Ureter (tissue), 1 donor: ENCODE measurements at regions not wholly inside any gene's neighbourhood (a gene's known extent, or its start where the extent isn't known, plus 50 kb on each side); places are given as distances from the start of the nearest gene placed in this dataset.
"Not testable (repeated sequence)": the region's sequence is repeated elsewhere in the genome, so short reads cannot be mapped to it uniquely, and the experiment has no call there.

Experiments
- DNase-seq: peaks from one replicate; pipeline ENCODE4 v3.0.0-alpha.2; 2020; ENCODE audit warnings: low spot score
- donor health status: DM: yes; HTN: yes; CAD: no.

DNA sequence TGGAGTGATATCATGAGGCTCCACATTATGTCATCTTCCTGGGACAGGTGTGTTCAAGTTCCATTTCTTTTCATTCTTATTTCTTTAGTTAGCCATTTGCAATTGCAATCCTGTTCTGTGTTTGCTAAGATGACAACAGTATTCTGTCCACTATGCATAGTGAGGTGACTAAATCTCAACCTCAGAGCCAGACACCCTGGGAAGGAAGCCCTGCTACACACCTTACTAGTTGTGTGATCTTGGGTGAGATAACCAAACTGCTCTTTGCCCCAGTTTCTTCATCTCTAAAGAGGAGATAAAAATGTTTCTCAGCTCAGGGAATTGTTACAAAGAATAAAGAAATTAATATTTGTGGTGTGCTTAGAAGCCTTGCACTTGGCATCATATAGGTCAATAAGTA lies 215.1 kb upstream of the RPS23 start:
- DNase-seq: no peak

DNA sequence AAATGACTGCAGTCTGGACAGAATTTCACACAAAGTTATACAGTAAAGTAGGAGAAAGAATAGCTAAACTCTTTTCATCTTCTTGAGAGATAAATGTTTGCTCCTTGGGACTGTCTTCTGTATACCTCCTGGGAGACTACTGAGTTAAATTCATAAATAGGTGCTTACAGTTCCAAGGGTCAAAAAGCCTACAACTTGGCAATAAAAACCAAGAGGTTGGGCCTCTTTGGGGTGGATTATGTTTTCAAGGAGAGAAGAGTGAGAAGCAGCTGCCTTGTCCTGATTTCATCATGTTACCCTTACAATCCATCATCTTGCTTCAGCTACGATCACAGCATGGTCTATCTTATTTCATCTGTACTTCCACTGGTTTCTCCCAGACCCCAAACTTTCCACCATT lies 213.2 kb upstream of the RPS23 start:
- DNase-seq: no peak

GRCh38 chr5:82489683-82490082 lies 211.5 kb upstream of the RPS23 start:
- no peak for DNase-seq

- no peak for DNase-seq
These were observed 209.0 kb upstream of the RPS23 start for GRCh38 chr5:82487131-82487530.

- no peak for DNase-seq
These were observed 202.2 kb upstream of the RPS23 start for GRCh38 chr5:82480331-82480730.

- DNase-seq: no peak
These were observed 198.0 kb upstream of the RPS23 start for GRCh38 chr5:82476155-82476554.

GRCh38 chr5:82473262-82473661 lies 195.1 kb upstream of the RPS23 start:
- no peak for DNase-seq

- DNase-seq: no peak
These were observed 192.2 kb upstream of the RPS23 start for GRCh38 chr5:82470185-82470994.

DNA sequence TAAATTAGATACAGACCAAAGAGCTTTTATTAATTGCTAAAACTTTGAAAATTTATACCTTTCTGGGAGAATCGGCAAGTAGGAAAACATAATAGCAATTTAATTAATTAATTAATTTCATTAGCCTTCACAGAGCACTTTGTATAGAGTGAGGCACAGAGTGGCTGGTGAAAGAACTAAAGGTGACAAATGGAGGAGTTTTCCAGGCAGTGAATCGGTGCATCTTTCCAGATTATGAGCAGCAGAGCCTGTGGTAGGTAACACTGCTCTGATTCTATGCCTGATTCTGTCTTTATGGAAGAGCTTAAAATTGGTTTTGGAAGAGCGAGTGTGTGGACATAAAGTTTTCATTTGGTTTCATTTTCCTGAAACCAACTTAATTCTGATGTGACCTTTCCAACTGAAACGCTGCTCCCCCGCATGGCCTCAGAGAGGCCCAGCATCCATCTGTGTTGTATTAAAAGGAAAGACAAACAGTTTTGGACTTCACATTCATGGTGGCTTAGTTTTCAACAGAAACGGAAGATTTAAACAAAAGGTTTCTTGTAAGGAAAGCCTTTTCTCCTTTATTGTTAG lies 188.9 kb upstream of the RPS23 start:
- no peak for DNase-seq

GRCh38 chr5:82465235-82465634 lies 187.1 kb upstream of the RPS23 start:
- no peak for DNase-seq

DNA sequence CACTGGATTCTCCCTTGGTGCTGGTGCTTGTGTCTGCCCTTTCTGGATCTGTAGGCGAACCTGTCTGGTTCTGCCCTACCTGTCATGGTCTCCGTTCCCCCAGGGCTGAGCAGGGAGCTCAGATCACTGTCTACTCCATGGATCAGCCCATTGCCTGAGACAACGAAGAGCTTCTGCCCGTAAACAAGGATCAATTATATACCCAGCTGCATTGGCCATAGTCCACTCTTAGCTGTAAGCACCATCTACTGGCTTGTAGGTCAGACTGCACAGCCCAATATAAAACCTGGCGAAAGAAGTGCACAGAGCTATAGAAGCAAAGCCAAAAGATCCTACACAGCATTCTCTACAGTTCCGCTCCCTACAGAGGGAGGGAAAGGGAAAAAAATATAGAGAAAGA lies 181.5 kb upstream of the RPS23 start:
- DNase-seq: no peak

- not testable (repeated sequence) for DNase-seq
These were observed 177.2 kb upstream of the RPS23 start for GRCh38 chr5:82455317-82455716.

DNA sequence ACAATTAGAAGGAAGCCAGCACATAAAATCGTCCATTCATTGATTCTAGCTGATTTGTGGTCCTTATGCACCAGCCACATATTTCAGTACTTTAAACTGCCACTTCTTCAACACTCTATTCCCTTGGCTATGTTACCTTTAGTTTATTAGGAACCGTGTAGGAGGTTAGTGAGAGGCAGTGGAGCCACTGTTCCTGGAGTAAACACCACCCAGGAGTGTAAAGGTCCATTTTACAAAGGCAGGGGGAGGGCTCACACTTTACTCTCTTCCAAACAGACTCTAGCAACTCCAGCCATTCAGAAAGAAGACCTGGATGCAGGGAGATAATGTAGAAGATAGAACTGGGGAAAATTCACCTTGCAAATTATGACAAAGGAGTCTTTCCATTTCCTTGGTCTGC lies 170.2 kb upstream of the RPS23 start:
- no peak for DNase-seq

- no peak for DNase-seq
These were observed 169.8 kb upstream of the RPS23 start for GRCh38 chr5:82447913-82448312.

GRCh38 chr5:82446809-82447208 lies 168.7 kb upstream of the RPS23 start:
- no peak for DNase-seq

GRCh38 chr5:82445726-82446335 lies 167.7 kb upstream of the RPS23 start:
- DNase-seq: no peak

DNA sequence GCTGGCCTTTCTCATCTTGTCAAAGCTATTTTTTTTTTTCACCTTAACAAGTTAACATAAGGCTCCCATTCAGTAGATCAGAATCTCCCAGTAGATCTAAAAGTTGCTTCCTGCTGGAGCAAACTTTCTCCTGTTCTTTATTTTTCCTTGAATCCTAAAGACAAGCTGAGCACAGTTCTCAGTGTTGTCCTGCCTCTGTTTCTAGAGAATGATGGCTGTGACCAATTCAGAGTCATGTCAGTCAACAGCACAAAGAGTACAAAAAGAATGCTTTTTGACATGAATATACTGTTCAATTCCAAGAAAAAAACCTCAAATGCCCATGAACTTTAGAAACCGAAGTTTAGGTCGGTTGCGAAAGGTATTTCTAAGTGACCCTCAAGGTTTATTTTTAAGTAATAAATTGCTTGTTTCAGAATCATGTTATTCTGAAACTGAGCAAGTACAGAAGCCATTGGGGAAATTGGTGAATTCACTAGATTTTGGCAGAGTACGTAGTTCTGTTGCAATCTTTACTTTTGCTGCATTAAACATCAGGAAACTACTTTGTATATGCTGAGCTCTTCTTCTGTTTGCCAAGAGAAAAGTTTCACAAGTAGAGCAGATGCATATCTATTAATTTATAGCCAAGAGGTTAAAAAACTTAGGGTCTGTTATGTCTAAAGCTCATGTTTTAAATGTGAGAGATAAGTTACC lies 161.7 kb upstream of the RPS23 start:
- no peak for DNase-seq

DNA sequence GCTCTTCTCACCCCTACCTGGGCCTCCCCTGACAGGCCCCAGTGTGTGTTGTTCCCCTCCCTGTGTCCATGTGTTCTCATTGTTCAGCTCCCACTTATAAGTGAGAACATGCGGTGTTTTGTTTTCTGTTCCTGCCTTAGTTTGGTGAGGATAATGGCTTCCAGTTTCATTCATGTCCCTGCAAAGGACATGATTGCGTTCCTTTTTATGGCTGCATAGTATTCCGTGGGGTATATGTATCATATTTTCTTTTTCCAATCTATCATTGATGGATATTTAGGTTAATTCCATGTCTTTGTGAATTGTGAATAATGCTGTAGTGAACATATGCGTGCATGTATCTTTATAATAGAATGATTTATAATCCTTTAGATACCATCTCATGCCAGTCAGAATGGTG lies 159.4 kb upstream of the RPS23 start:
- not testable (repeated sequence) for DNase-seq

DNA sequence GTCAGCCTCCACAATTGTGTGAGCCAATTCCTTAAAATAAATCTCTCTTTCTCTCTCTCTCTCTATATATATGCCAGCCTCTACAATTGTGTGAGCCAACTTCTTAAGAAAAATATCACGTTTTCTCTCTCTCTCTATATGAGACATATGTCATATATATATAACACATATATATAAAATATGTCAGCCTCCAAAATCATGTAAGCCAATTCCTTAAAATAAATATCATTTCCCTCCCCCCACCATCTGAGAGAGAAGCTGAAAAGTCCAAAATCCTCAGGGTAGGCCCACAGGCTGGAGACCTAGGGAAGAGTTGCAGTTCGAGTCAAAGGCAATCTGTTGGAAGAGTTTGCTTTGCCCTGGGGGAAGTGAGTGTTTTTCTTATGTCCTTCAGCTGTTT lies 158.1 kb upstream of the RPS23 start:
- no peak for DNase-seq

DNA sequence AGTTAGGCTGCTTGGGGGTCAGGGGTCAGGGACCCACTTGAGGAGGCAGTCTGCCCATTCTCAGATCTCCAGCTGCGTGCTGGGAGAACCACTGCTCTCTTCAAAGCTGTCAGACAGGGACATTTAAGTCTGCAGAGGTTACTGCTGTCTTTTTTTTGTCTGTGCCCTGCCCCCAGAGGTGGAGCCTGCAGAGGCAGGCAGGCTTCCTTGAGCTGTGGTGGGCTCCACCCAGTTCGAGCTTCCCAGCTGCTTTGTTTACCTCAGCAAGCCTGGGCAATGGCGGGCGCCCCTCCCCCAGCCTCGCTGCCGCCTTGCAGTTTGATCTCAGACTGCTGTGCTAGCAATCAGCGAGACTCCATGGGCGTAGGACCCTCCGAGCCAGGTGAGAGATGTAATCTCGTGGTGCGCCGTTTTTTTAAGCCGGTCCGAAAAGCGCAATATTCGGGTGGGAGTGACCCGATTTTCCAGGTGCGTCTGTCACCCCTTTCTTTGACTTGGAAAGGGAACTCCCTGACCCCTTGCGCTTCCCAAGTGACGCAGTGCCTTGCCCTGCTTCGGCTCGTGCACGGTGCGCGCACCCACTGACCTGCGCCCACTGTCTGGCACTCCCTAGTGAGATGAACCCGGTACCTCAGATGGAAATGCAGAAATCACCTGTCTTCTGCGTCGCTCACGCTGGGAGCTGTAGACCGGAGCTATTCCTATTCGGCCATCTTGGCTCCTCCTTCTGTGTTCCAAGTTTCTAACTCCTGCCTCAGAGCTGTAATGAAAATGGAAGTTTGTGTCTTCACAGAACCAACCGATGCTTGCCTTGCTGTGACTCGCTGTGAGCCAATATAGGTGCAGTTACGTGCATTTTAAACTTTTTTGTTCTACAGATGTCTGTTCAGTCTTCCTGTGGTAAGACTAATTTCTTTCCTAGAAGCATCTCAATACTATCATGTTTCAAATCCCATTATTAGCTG lies 156.8 kb upstream of the RPS23 start:
- not testable (repeated sequence) for DNase-seq

DNA sequence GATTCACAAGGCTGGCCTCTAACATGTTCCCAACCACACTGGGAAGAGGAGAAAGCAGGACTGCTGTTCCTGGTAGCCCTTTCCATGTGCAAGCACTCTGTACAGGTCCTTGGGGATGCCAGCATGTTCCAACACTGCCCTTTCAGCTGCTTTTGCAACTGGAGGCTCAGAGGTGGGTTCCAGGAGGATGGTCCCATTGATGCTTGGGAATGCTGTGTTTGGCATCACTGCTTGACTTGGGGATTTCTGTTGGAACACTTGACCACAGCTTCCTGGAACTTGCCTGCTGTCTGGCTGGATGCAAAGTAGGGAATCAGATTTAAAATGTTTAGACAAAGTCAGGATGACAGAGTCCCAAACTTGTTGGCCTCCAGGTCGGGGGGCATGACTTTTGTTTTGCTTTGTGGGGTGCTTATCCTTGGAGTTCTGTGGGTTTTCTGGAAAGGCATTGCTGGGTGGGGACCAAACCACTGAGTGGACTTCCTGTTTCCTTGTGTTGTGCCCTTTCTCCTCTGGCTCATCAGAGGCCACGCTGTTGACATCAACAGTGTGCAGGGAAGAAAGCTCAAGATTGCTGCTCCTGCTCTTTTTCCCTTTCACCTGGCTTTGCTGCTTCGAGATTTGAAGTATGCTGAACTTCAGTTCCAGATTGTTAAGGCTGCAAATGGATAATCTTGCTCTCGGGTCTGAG lies 148.5 kb upstream of the RPS23 start:
- DNase-seq: no peak
